ENCODE measurements at regions not wholly inside any gene's neighbourhood (a gene's known extent, or its start where the extent isn't known, plus 50 kb on each side); places are given as distances from the start of the nearest gene placed in this dataset.

DNA sequence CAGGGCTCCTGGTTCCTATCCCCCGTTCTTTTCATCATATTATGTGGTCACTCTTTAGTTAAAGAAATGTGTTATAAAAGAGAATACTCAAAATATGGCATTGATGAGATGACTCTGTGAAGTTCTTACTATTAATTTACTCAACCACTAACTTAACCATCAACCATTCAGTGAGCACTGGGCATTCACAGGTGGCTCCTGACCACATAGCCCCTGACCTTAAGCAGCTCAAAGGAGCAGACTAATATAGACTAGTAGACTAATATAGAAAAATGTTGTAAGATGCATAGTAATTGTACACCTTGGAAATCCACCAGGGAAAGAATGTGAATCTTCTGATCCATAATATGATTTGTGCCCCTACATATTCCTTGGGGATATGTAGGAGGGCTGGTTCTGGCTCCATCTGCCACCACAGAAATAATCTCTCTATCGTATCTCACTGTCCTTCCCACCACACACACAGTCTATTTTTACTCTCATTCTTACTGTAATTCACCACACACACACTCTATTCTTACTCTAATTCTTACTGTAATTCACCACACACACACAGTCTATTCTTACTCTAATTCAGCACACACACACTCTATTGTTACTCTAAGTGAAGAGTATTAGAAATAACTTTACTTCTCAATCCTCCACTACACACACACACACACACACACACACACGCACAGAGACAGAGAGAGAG lies 188.9 kb upstream of the ITGA4 start:
- ATAC-seq (peak; percentile 74), DNase-seq (no peak)
- no peaks in the 10 kb centered on the region for H3K27me3 Mint-ChIP-seq
- H3K4me1 Mint-ChIP-seq: peaks cover 51% of the 10 kb centered on the region
- CTCF ChIA-PET: no interaction called here
- no peak overlapping the region for H3K27ac Mint-ChIP-seq
- H3K4me3 Mint-ChIP-seq: no peak overlapping the region
- no peaks in the 10 kb centered on the region for H3K9me3 Mint-ChIP-seq (ENCODE audit: low read depth)
- H3K36me3 Mint-ChIP-seq: peaks cover 54% of the 10 kb centered on the region

DNA sequence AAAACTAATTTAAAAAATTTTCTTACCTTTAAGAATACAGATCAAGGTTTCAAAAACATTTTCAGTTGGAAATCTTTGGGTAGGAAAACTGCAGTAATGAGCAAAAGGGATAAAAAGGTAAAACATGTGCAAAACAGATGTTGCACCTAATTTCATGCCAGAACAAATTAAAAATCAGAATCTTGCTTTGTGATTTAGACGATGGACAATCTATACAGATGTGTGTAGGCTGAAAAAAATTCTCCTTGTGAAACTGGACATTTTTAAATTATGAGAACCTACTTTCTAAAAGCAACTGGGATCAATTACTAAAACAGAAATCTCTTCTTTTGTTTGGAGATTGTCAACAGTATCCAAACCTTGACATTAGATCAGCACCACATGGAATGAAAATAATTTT lies 183.2 kb upstream of the ITGA4 start:
- peaks cover 37% of the 10 kb centered on the region for H3K36me3 Mint-ChIP-seq
- DNase-seq (no peak), ATAC-seq (no peak)
- CTCF ChIA-PET: no interaction called here
- no peaks in the 10 kb centered on the region for H3K9me3 Mint-ChIP-seq (ENCODE audit: low read depth)
- no peaks in the 10 kb centered on the region for H3K27me3 Mint-ChIP-seq
- no peak overlapping the region for H3K27ac Mint-ChIP-seq
- H3K4me1 Mint-ChIP-seq: peaks cover 63% of the 10 kb centered on the region
- H3K4me3 Mint-ChIP-seq: no peak overlapping the region

DNA sequence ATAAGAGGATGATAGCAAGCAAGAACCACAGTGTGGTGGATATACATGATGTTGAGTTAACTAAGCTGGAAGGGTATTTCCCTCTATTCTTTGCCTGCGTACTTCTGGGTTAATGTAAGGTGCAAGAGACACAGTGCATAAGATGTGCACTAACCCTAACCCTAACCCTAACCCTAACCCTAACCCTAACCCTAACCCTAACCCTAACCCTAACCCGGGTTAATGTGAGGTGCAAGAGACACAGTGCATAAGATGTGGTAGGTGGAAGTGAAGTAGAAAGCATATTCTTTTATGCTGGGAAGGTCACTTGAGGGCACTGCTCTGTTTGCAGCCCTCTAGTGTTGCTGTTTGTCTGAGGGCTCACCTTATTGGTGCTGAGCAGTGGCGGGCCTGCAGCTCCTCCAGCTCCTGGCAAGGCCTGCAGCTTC lies 181.5 kb upstream of the ITGA4 start:
- no peaks in the 10 kb centered on the region for H3K27me3 Mint-ChIP-seq
- CTCF ChIA-PET: interaction anchor here (0.9 to 2.8 kb wide), 14 partner anchors 8 to 191 kb away, joined by 3 to 10 read pairs (median 4); partner anchors contain the start of gene ITGA4
- DNase-seq: peak; percentile 77
- H3K9me3 Mint-ChIP-seq (ENCODE audit: low read depth): no peaks in the 10 kb centered on the region
- H3K27ac Mint-ChIP-seq: peak overlapping the region; percentile 85
- H3K36me3 Mint-ChIP-seq: peaks cover 36% of the 10 kb centered on the region
- ATAC-seq: peak; percentile 94
- H3K4me1 Mint-ChIP-seq: peaks cover 56% of the 10 kb centered on the region
- H3K4me3 Mint-ChIP-seq: peak overlapping the region; percentile 29

DNA sequence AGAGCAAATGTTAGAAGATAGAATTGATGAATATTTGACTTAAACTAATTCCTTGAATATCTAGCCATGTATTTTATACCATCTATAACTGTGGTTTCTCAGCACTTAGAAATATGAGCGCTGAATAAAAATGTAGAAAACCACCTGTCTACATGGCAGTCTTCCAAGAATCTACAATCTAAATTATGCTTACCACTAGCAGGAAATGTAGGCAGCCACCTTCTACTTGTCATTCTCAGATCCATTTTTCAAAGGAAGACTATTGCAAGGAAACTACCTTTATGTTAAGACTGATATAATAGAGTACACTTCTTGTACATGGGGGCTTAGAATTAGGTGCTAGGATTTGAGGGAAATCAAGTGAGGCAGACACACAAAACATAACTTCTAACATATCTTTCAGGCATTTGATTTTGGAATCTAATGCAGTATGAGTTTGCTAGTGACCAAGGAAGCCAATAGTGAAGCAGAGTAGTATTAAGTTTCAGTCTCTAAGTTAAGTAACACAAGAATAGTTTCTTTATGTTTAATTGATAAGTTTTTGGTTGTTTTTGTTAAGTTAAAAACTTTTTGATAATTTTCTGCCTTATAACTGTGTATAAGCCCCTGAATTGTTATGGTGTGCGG lies 175.9 kb upstream of the ITGA4 start:
- ATAC-seq: peak; percentile 60
- peaks cover 50% of the 10 kb centered on the region for H3K4me1 Mint-ChIP-seq

DNA sequence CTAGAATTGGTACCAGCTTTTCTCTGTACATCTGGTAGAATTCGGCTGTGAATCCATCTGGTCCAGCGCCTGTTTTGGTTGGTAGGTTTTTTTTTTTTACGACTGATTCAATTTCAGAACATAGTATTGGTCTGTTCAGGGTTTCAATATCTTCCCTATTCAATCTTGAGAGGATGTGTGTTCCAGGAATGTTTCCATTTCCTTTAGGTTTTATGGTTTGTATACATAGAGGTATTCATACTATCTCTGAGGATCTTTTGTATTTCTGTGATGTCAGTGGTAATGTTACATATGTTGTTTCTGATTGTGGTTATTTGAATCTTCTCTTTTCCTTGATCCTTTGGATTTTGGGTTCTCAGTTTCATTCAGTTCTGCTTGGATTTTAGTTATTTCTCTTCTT lies 172.1 kb upstream of the ITGA4 start:
- ATAC-seq: no peak
- Mint-ChIP-seq H3K27ac (no peak overlapping the region), H3K27me3 (no peaks in the 10 kb centered on the region), H3K4me1 (peaks cover 45% of the 10 kb centered on the region), H3K36me3 (peaks cover 51% of the 10 kb centered on the region), H3K9me3 (ENCODE audit: low read depth) (peaks cover 9% of the 10 kb centered on the region), H3K4me3 (no peak overlapping the region)
- DNase-seq: no peak
- CTCF ChIA-PET: interaction anchor here (1.0 to 1.2 kb wide), 3 partner anchors 9 to 49 kb away, joined by 3 to 4 read pairs (median 3); no protein-coding TSS in a partner anchor

More for the DNA sequence above, 175.9 kb upstream of the ITGA4 start:
- H3K27me3 Mint-ChIP-seq: no peaks in the 10 kb centered on the region
- no peak for DNase-seq
- H3K27ac Mint-ChIP-seq: peak overlapping the region; percentile 82
- peak overlapping the region; percentile 8 for H3K4me3 Mint-ChIP-seq
- peaks cover 53% of the 10 kb centered on the region for H3K36me3 Mint-ChIP-seq
- CTCF ChIA-PET: interaction anchor here (0.9 kb wide), 1 partner anchor 12 kb away, joined by 3 read pairs; no protein-coding TSS in a partner anchor
- H3K9me3 Mint-ChIP-seq (ENCODE audit: low read depth): peaks cover 9% of the 10 kb centered on the region

DNA sequence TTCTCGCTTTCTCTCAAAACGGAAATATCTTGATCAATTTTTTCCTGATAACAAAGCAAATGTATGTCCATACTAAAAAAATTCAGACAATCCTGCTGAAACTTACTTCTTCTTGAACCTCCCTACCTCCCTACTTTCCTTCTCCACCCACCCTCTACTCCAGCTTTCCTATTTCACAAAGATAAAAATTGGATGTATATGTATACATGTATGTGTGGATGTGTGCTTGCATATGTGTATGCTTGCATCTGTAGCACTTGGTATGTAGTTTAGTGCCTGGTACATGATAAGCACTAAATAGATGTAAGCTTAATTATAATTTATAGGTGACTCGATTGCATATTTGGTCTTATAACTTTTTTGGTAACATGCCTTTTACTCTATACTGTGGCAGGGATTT lies 167.5 kb upstream of the ITGA4 start:
- Mint-ChIP-seq H3K9me3 (ENCODE audit: low read depth) (peaks cover 19% of the 10 kb centered on the region), H3K36me3 (peaks cover 58% of the 10 kb centered on the region), H3K4me1 (peaks cover 12% of the 10 kb centered on the region), H3K27me3 (no peaks in the 10 kb centered on the region), H3K4me3 (no peak overlapping the region), H3K27ac (no peak overlapping the region)
- DNase-seq (no peak), ATAC-seq (peak; percentile 16)
- CTCF ChIA-PET: no interaction called here

- Mint-ChIP-seq H3K9me3 (ENCODE audit: low read depth) (peaks cover 15% of the 10 kb centered on the region), H3K4me3 (no peak overlapping the region), H3K4me1 (peaks cover 10% of the 10 kb centered on the region), H3K36me3 (peaks cover 58% of the 10 kb centered on the region), H3K27me3 (no peaks in the 10 kb centered on the region), H3K27ac (no peak overlapping the region)
- ATAC-seq (peak; percentile 33), DNase-seq (no peak)
- CTCF ChIA-PET: no interaction called here
These were observed 167.0 kb upstream of the ITGA4 start for GRCh38 chr2:181290182-181290581.

DNA sequence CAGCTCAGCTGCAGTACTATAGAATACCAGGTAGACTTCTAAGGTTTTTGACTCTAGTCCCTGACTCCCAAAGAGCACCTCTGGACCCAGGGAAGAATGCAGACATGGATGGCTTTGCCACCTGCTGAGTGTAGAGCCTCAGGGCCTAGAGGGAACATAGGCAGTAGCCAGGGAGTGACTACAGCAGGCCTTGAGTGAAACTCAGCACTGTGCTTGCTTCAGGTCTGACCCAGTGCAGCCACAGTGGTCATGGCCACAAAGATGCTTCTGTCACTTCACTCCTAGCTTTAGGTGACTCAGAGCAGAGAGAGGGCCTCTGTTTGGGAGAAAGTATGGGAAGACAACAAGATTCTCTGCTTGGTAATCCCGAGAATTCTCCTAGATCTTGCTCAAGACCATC lies 162.2 kb upstream of the ITGA4 start:
- H3K36me3 Mint-ChIP-seq: peaks cover 76% of the 10 kb centered on the region

GRCh38 chr2:181300600-181301291 lies 156.4 kb upstream of the ITGA4 start:
- CTCF ChIA-PET: interaction anchor here (0.7 to 4.6 kb wide), 7 partner anchors 11 to 159 kb away, joined by 3 to 23 read pairs (median 3); partner anchors contain the start of gene ITGA4
- Mint-ChIP-seq H3K9me3 (ENCODE audit: low read depth) (peaks cover 24% of the 10 kb centered on the region), H3K27ac (peak overlapping the region; percentile 77), H3K36me3 (peaks cover 48% of the 10 kb centered on the region), H3K27me3 (no peaks in the 10 kb centered on the region), H3K4me1 (peaks cover 55% of the 10 kb centered on the region), H3K4me3 (peak overlapping the region; percentile 11)
- ATAC-seq (peak; percentile 31), DNase-seq (peak; percentile 82)

More for the DNA sequence above, 162.2 kb upstream of the ITGA4 start:
- Mint-ChIP-seq H3K4me1 (peaks cover 7% of the 10 kb centered on the region), H3K27ac (no peak overlapping the region), H3K27me3 (no peaks in the 10 kb centered on the region), H3K9me3 (ENCODE audit: low read depth) (peaks cover 37% of the 10 kb centered on the region), H3K4me3 (no peak overlapping the region)
- no peak for ATAC-seq
- CTCF ChIA-PET: interaction anchor here (1.0 kb wide), 1 partner anchor 10 kb away, joined by 3 read pairs; no protein-coding TSS in a partner anchor
- no peak for DNase-seq

DNA sequence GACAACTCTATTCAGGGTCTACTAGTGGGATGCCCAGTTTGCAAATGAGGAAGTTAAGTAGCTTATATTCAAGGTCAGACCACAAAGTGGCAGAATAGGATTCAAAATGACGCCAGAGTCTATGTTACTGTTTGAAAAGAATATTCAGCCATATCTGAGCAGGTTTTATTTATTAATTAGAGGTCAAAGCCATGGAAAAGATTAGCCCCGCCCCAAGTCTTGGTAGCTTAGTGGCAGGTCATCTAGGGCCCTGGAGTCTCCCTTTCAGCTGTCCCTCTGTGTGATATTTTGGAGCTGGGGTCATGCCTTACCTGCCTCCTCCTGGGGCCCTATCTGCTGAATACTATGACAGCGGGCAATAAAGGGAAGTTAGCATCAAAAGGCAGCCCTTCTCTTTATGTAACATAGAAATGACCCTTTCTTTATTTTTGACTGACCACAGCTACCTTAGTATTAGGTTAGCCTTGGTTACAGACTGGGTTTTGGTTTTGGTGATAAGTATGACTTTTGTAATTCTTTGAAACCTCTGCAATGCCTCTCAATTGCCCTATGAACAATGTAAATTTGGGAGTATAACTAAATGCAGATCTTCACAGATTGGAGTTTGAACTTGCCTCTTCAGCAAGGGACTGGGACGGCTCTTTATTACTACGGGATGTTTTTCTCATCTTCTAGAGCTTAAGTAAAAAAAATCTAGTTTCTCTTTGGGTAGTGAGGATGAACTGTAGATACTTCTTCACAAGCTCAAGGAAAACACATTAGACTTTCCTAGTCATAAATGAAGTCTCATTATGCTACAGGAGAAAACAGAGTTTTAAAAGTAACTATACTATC lies 153.0 kb upstream of the ITGA4 start:
- ATAC-seq (peak; percentile 10), DNase-seq (no peak)
- Mint-ChIP-seq H3K27ac (peak overlapping the region; percentile 95), H3K4me1 (peaks cover 85% of the 10 kb centered on the region), H3K9me3 (ENCODE audit: low read depth) (peaks cover 5% of the 10 kb centered on the region), H3K4me3 (peak overlapping the region; percentile 59), H3K27me3 (no peaks in the 10 kb centered on the region), H3K36me3 (peaks cover 19% of the 10 kb centered on the region)
- CTCF ChIA-PET: interaction anchor here (0.6 to 5.0 kb wide), 14 partner anchors 7 to 486 kb away, joined by 3 to 28 read pairs (median 3); partner anchors contain the start of gene ITGA4

- DNase-seq (peak; percentile 89), ATAC-seq (peak; percentile 80)
- CTCF ChIA-PET: interaction anchor here (0.9 to 5.0 kb wide), 7 partner anchors 14 to 221 kb away, joined by 3 to 28 read pairs (median 6); partner anchors contain the start of gene ITGA4
- H3K36me3 Mint-ChIP-seq: peaks cover 11% of the 10 kb centered on the region
- peaks cover 77% of the 10 kb centered on the region for H3K4me1 Mint-ChIP-seq
- H3K4me3 Mint-ChIP-seq: peak overlapping the region; percentile 59
- no peaks in the 10 kb centered on the region for H3K27me3 Mint-ChIP-seq
- peak overlapping the region; percentile 95 for H3K27ac Mint-ChIP-seq
- no peaks in the 10 kb centered on the region for H3K9me3 Mint-ChIP-seq (ENCODE audit: low read depth)
These were observed 151.7 kb upstream of the ITGA4 start for GRCh38 chr2:181305301-181306123.

GRCh38 chr2:181306785-181307184 lies 150.4 kb upstream of the ITGA4 start:
- ATAC-seq: no peak
- CTCF ChIA-PET: interaction anchor here (1.4 to 8.5 kb wide), 3 partner anchors 30 to 151 kb away, joined by 3 to 68 read pairs (median 6); partner anchors contain the start of gene ITGA4

More at GRCh38 chr2:181306785-181307184, 150.4 kb upstream of the ITGA4 start:
- peak overlapping the region; percentile 95 for H3K27ac Mint-ChIP-seq
- DNase-seq: no peak
- peak overlapping the region; percentile 59 for H3K4me3 Mint-ChIP-seq
- H3K9me3 Mint-ChIP-seq (ENCODE audit: low read depth): no peaks in the 10 kb centered on the region
- peaks cover 4% of the 10 kb centered on the region for H3K36me3 Mint-ChIP-seq
- peaks cover 69% of the 10 kb centered on the region for H3K4me1 Mint-ChIP-seq
- H3K27me3 Mint-ChIP-seq: no peaks in the 10 kb centered on the region

Data from activated CD8-positive, alpha-beta memory T cell treated with anti-CD3 and anti-CD28 coated beads, Interleukin-2, amount 10 ng/mL, durations not matched to agents 7 days and 5 days (primary cell).